ENCODE measurements at regions not wholly inside any gene's neighbourhood (a gene's known extent, or its start where the extent isn't known, plus 50 kb on each side); places are given as distances from the start of the nearest gene placed in this dataset.

- TF ChIP-seq CTCF (IDR thresholded peaks at IDR 0.05; ENCODE audit: low read length) (no peak), EZH2 (IDR thresholded peaks at IDR 0.05; ENCODE audit: borderline replicate concordance, low read length) (no peak)
Measured at GRCh38 chr12:87238466-87238865, 790.7 kb downstream of the C12orf50 start.

Measured in OCI-LY1 (cell line).